Kidney glomerular epithelial cell (primary cell): ENCODE measurements at regions not wholly inside any gene's neighbourhood (a gene's known extent, or its start where the extent isn't known, plus 50 kb on each side); places are given as distances from the start of the nearest gene placed in this dataset.

Experiments
- DNase-seq: peaks from one replicate; lab custom pipeline; 2025; lab: John Stamatoyannopoulos, UW

- DNase-seq, result no peak
Observed at GRCh38 chr2:15719566-15720313, 128.1 kb downstream of the DDX1 start.

- DNase-seq, result no peak
Observed at GRCh38 chr2:15720561-15721307, 129.1 kb downstream of the DDX1 start.

GRCh38 chr2:15721411-15722067 lies 129.9 kb downstream of the DDX1 start:
- no peak for DNase-seq

GRCh38 chr2:15722980-15723379 lies 131.3 kb downstream of the DDX1 start:
- no peak for DNase-seq

GRCh38 chr2:15724235-15724634 lies 132.6 kb downstream of the DDX1 start:
- DNase-seq, result no peak

GRCh38 chr2:15725101-15725781 lies 133.6 kb downstream of the DDX1 start:
- no peak for DNase-seq

- no peak for DNase-seq
Observed at GRCh38 chr2:15725782-15726112, 134.1 kb downstream of the DDX1 start.

GRCh38 chr2:15726321-15727057 lies 134.8 kb downstream of the DDX1 start:
- DNase-seq, result no peak

GRCh38 chr2:15727396-15728244 lies 136.0 kb downstream of the DDX1 start:
- no peak for DNase-seq

- no peak for DNase-seq
Observed at GRCh38 chr2:15728245-15728938, 136.7 kb downstream of the DDX1 start.

- no peak for DNase-seq
Observed at GRCh38 chr2:15729001-15729400, 137.3 kb downstream of the DDX1 start.

- DNase-seq, result no peak
Observed at GRCh38 chr2:15729709-15730544, 138.3 kb downstream of the DDX1 start.

- peak; percentile 90 for DNase-seq
Observed at GRCh38 chr2:15730545-15731212, 139.0 kb downstream of the DDX1 start.

- DNase-seq, result no peak
Observed at GRCh38 chr2:15731213-15731888, 139.7 kb downstream of the DDX1 start.

- no peak for DNase-seq
Observed at GRCh38 chr2:15731889-15732271, 140.2 kb downstream of the DDX1 start.

GRCh38 chr2:15732341-15733077 lies 140.8 kb downstream of the DDX1 start:
- peak; percentile 38 for DNase-seq

- DNase-seq, result peak; percentile 91
Observed at GRCh38 chr2:15733867-15734673, 142.4 kb downstream of the DDX1 start.
